ENCODE measurements at regions not wholly inside any gene's neighbourhood (a gene's known extent, or its start where the extent isn't known, plus 50 kb on each side); places are given as distances from the start of the nearest gene placed in this dataset.

- Histone ChIP-seq H3K36me3 (no peaks in the 10 kb centered on the region), H3K4me1 (no peaks in the 10 kb centered on the region), H3K9me3 (replicated peaks) (no peaks in the 10 kb centered on the region), H3K27ac (replicated peaks) (no peak overlapping the region), H3K4me3 (no peak overlapping the region), H3K27me3 (ENCODE audit: low read depth) (no peaks in the 10 kb centered on the region)
- DNase-seq = no peak
- no peak for TF ChIP-seq CTCF (IDR thresholded peaks at IDR 0.05; ENCODE audit: borderline replicate concordance)
- intact Hi-C loops (cut with micrococcal nuclease) = no loop called here
Observed at GRCh38 chr4:44996276-44996845, 270.0 kb upstream of the GNPDA2 start.

GRCh38 chr4:44988011-44988410 lies 261.7 kb upstream of the GNPDA2 start:
- Histone ChIP-seq H3K36me3 (no peaks in the 10 kb centered on the region), H3K4me3 (no peak overlapping the region), H3K27ac (replicated peaks) (no peak overlapping the region), H3K4me1 (no peaks in the 10 kb centered on the region), H3K27me3 (ENCODE audit: low read depth) (no peaks in the 10 kb centered on the region), H3K9me3 (replicated peaks) (no peaks in the 10 kb centered on the region)
- no peak for TF ChIP-seq CTCF (IDR thresholded peaks at IDR 0.05; ENCODE audit: borderline replicate concordance)
- no peak for DNase-seq
- intact Hi-C loops (cut with micrococcal nuclease) = no loop called here

- DNase-seq = no peak
- no peaks in the 10 kb centered on the region for H3K36me3 ChIP-seq
- TF ChIP-seq CTCF (IDR thresholded peaks at IDR 0.05; ENCODE audit: borderline replicate concordance) = no peak
- no peak overlapping the region for H3K27ac ChIP-seq (replicated peaks)
- H3K4me3 ChIP-seq = no peak overlapping the region
- H3K9me3 ChIP-seq (replicated peaks) = peaks cover 3% of the 10 kb centered on the region
- no peaks in the 10 kb centered on the region for H3K4me1 ChIP-seq
- no peaks in the 10 kb centered on the region for H3K27me3 ChIP-seq (ENCODE audit: low read depth)
- intact Hi-C loops (cut with micrococcal nuclease) = no loop called here
Observed at GRCh38 chr4:44985938-44986337, 259.6 kb upstream of the GNPDA2 start.

- peaks cover 3% of the 10 kb centered on the region for H3K9me3 ChIP-seq (replicated peaks)
- H3K4me3 ChIP-seq = no peak overlapping the region
- DNase-seq = no peak
- H3K4me1 ChIP-seq = no peaks in the 10 kb centered on the region
- intact Hi-C loops (cut with micrococcal nuclease) = no loop called here
- H3K27me3 ChIP-seq (ENCODE audit: low read depth) = no peaks in the 10 kb centered on the region
- TF ChIP-seq CTCF (IDR thresholded peaks at IDR 0.05; ENCODE audit: borderline replicate concordance) = no peak
- H3K27ac ChIP-seq (replicated peaks) = no peak overlapping the region
- H3K36me3 ChIP-seq = no peaks in the 10 kb centered on the region
Observed at GRCh38 chr4:44985152-44985551, 258.8 kb upstream of the GNPDA2 start.

GRCh38 chr4:44984083-44984482 lies 257.7 kb upstream of the GNPDA2 start:
- intact Hi-C loops (cut with micrococcal nuclease) = no loop called here
- no peak for TF ChIP-seq CTCF (IDR thresholded peaks at IDR 0.05; ENCODE audit: borderline replicate concordance)
- Histone ChIP-seq H3K9me3 (replicated peaks) (peaks cover 3% of the 10 kb centered on the region), H3K4me3 (no peak overlapping the region), H3K36me3 (no peaks in the 10 kb centered on the region), H3K27me3 (ENCODE audit: low read depth) (no peaks in the 10 kb centered on the region), H3K4me1 (no peaks in the 10 kb centered on the region), H3K27ac (replicated peaks) (no peak overlapping the region)
- DNase-seq = no peak
